ENCODE measurements at regions not wholly inside any gene's neighbourhood (a gene's known extent, or its start where the extent isn't known, plus 50 kb on each side); places are given as distances from the start of the nearest gene placed in this dataset.

DNA sequence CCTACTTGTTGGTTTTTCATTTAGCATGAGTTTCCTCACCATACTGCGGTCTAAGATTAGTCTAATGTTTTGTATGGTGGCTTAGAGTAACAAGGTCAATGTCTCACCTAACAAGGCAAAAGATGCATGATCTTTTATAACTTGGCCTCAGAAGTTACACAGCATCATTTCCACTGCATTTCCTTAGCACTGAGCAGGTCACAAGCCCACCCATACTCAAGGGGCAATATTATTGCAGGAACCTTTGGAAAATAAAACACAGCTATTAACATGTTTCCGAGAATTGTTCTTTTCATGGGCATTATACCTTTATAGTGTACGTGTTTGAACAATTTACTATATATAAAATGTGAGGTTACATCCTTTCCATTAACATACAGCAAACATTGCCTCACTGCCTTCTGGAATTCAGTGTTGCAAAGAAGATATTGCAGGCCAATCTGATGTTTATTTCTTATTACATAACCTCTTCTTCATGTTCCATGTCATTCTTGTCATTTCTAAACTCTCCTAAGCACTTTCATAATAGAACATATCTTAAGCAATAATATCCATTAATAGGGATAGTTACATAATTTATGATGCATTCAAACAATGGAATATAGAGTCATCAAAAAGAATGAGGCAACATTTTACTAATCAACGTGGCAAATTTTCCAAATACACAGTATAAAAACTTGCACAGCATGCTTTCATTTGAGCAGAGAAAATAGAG, 153.8 kb downstream of the AREG start:
- ATAC-seq (no peak), DNase-seq (ENCODE audit: missing footprints) (no peak)
- intact Hi-C loops (cut with DNase I), result no loop called here

DNA sequence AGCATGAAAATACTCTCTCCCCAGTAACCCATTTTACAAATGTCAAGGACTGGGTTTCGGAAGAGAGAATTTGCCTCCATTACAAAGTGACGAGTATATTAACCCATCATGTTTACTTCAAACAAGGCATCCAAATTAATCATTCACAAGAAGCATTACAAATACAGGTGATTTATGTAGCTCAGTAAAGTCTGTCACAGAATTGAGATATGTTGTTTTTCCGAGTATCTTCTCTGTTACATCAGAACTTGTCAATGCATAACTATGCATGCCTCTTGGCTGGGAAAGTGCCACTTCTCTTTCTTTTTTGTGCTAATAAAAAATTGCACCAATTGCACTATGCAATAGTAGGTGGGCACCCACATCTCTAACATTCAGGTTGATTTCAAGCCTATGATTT, 158.2 kb downstream of the AREG start:
- intact Hi-C loops (cut with DNase I), result no loop called here
- ATAC-seq (no peak), DNase-seq (ENCODE audit: missing footprints) (no peak)

DNA sequence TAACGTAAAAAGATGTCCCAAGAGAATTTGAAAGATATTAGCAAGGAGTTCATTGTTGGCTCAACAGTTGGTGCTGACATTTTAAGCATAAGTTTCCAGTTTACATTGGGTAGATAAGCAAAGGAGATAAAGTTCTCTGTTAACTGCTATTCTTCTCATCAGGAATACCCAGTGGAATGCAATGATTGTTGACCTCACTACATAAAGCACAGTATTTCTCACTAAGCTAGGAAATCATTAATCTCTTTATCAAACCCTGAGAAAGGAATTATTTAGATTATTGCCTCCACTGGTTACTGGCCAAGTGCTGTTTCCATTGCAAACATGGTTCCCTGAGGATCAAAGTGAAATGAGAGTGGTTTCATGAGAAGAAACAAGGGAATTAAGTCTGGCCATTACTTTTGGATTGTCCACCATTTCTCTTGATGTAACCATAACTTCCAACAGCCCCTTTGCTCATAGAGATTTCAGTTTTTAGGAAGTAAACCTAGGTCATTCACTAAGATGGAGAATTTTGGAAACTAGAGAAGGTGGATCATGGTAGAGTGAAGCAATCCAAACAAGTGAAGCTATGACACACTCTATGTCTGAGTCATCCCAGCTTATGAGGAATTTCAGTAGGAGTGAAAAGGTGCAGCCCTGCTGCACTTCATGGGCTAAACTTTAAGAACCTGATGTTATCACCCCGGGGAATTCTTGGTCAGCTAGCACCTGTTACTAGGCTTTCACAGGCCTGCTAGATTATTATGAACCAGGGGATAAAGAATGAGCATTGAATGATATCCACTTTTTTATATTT, 163.4 kb downstream of the AREG start:
- intact Hi-C loops (cut with DNase I), result no loop called here
- DNase-seq (ENCODE audit: missing footprints), result no peak
- ATAC-seq, result no peak

DNA sequence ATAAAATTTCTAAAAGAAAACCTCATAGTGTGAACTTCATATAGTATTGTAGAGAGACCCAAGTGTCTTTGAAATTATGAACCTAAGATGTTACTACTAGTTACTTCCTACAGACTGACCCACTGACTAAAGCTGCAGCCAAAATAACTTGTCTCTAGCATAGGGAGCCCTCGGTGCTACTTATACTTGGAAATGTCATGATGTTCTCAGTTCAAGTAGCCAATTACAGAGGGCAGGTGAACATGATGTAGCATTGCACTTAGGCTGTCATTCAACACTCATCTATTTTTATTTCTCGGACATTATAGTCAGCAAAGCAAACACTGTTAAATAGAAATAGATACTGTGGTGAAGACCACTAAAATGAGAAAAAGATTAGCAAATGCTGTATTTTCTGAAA, 165.6 kb downstream of the AREG start:
- ATAC-seq (peak; percentile 85), DNase-seq (ENCODE audit: missing footprints) (no peak)
- intact Hi-C loops (cut with DNase I), result no loop called here

DNA sequence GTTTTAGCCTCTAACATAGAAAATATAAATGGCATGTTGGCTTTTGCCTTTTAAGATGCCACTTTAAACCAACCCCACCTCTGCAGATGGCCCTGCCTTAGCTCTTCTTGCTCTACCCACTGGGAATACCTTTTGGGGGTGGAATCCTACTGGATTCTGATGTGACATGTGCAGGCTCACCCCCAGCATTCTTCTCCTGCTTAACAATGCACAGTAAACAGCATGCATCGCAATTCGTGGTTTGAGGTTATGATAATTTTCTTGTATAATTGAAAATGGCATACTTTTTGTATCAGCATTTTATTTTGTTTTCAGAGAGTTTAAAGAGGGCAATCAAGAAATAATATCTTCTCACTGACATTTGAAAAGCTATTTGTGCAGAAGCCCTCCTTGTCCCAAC, 167.9 kb downstream of the AREG start:
- no peak for DNase-seq (ENCODE audit: missing footprints)
- intact Hi-C loops (cut with DNase I), result no loop called here

DNA sequence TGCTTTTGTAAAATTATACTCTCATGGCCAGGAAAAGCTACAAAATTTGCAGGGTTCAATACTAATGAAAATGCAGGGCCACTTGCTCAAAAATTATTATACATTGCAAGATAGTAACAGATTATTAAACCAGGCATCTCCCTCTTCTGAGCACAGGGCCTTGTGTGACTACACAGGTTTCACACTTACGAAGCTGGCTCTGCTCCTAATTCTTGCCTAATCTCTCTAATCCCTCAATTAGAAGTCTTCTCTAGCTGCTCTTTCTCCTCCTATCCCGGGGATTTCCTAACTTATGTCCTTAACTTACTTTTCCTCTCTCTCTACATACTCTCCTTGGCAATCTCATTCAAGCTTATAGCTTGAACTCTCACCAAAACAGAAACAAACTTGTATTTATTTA, 168.3 kb downstream of the AREG start:
- no peak for DNase-seq (ENCODE audit: missing footprints)
- intact Hi-C loops (cut with DNase I), result no loop called here
- ATAC-seq, result no peak

More for the DNA sequence above, 167.9 kb downstream of the AREG start:
- no peak for ATAC-seq

DNA sequence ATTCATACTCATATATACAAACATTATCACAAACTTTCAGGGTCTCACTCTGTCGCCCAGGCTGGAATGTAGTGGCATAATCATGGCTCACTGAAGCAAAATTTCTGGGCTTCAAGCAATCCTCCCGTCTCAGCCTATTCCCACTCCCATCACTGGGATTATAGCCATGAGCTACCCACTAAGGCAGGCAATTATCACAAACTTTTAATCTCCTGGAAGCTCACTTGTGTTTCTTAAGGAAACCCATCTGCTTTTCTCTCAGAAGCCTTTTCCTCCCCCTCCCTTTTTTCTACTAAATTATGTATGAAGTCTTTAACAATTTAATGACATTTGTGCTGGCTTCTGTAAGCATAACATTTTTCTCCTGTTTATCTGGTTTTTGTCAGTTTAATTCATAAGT, 170.5 kb downstream of the AREG start:
- no peak for ATAC-seq
- DNase-seq (ENCODE audit: missing footprints), result no peak
- intact Hi-C loops (cut with DNase I), result no loop called here

DNA sequence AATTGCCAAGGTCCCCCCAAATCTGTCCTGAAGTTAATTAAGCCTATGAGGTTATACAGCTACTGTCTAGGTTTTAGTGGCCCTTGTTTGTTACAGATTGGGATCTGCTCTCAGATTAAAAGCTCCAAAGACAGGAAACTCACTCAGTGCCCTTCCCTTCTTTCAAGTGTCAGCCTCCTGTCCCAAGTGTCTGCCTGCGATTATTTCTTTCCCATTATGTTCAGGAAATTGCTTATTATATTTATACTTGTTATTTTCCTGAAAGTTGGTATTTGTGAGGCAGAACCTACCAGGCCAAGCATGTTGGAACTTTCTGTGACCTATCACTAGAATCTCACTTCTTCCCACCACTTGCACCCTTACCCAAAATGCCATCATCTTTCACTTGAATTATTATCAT, 173.2 kb downstream of the AREG start:
- intact Hi-C loops (cut with DNase I), result no loop called here
- ATAC-seq (no peak), DNase-seq (ENCODE audit: missing footprints) (no peak)

DNA sequence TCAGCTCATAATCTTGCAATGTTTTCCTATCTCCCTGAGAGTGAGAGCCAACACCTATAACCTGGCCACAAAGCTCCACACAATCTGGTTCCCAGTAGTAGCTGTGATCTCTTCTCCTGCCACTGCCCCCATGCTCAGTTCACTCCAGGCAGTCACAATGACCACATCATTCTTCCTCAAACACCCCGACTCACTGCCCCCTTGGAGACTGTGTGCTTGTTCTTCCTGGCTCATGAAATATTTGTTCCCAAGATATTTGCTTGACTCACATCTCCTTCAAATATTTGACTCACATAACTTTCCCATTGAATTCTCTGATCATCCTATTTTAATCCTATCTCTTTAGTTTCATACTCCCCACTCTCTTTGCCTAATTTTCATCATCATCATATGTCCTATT, 173.7 kb downstream of the AREG start:
- intact Hi-C loops (cut with DNase I), result no loop called here
- DNase-seq (ENCODE audit: missing footprints), result no peak
- no peak for ATAC-seq

DNA sequence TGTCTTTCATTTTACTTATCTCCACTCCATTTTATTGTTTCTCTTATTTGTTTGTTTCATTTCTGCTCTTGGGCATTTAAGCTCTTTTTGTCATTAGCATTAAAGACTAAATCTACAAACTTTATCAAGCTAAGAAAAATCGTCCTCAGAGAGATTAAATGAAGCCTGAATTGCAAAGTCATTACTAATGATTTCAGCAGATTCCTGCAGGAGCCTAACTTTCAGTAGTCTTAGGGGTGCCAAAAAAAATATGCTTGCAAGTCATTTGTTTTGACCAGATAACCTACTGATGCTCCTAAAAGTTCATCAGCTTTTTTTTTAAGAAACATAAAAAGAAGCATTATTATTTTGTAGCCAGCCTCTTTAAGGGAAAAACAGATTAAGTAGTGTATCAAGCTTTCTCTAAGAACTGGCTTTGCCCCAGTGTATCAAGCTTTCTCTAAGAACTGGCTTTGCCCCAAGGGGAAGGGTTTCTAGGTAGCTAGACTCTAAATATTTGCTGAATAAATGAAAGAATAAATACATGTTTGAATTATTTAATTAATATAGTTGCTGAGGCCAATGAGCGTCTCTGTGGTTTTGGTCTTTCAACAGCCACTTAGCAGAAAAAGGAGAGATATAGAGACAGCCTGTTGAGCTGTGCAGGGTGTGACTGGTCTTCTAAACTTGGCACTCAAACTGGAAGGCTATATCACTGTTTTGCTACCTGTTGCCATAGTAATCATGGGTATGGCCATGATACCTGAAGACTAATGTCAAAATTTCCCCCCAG, 174.2 kb downstream of the BTC start:
- ATAC-seq (no peak), DNase-seq (ENCODE audit: missing footprints) (no peak)
- intact Hi-C loops (cut with DNase I), result loop anchor here (5.0 kb wide), 2 partner anchors 78 to 243 kb away; no protein-coding TSS in a partner anchor

DNA sequence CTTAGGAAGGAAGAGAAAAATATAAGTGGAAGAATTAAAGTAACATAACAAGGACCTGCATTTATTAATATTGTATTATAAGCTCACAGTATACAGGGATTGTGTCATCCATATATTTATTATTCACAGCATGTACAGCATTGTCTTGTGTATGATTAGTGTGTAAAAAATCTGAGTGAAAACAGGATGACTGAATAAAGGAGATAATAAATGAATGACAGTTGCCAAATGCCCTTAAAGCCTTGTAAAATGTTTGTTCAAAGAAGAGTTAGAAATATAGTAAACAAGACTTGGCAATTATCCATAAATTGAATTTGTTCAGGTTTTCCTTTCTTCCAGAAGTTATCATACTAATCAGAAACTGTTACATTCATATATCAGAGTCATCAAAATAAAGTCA, 172.7 kb downstream of the BTC start:
- DNase-seq (ENCODE audit: missing footprints) (no peak), ATAC-seq (no peak)
- intact Hi-C loops (cut with DNase I), result loop anchor here (5.0 kb wide), 2 partner anchors 79 to 244 kb away; no protein-coding TSS in a partner anchor

DNA sequence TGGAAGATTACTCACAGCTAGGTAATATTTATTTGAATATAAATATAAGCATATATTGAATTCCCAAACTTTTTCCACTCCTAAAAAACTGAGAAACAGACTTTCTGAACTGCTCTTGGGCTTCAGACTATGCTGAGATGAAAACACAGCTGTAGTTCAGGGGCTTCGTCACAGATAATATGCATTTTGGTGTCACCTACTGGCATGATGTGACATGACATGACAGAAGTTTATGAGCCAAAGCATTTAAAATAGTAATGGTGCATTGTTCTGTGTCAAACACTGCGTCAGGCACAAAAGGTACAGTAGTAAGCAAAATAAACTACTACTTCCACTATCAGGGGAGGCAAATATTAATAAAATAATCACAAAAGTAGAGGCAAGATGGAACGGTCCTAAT, 171.3 kb downstream of the BTC start:
- intact Hi-C loops (cut with DNase I), result loop anchor here (5.0 kb wide), 2 partner anchors 81 to 246 kb away; no protein-coding TSS in a partner anchor
- no peak for ATAC-seq
- DNase-seq (ENCODE audit: missing footprints), result no peak

DNA sequence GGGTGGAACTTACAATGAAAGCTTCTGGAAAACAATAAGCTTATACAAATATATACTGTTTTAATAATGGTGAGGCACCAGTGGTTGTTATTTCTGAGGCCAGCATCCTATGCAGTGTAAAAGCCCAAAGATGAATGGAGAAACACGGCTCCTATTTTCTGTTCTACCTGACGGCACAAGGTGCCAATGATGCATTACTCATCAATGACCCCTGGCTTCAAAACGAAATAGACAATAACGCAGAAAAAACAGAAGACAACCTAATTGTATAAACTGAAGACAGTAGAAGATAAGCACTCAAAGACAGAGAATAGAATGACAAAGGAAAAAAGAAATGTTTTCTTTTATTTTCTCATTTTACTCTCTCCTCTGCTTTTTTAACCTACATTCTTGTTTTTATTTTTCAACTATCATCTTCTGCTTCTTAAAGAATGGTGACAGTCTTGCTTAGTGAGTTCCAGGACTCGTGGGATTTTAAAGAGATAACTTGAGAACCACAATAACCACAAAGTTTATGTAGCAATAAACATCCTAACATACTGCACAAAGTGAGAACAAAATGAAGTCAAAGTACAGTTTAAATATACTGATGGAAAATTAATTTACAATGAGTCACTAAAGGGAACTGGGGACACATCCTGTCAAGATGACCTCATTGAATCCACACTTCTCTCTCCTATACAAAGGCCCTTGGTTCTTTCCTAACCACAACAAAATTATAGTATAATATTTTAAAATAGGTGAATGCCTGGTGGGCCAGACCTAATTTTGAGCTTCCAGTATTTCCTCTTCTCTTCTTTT, 169.8 kb downstream of the BTC start:
- no peak for DNase-seq (ENCODE audit: missing footprints)
- intact Hi-C loops (cut with DNase I), result loop anchor here (5.0 kb wide), 2 partner anchors 82 to 247 kb away; no protein-coding TSS in a partner anchor
- no peak for ATAC-seq

DNA sequence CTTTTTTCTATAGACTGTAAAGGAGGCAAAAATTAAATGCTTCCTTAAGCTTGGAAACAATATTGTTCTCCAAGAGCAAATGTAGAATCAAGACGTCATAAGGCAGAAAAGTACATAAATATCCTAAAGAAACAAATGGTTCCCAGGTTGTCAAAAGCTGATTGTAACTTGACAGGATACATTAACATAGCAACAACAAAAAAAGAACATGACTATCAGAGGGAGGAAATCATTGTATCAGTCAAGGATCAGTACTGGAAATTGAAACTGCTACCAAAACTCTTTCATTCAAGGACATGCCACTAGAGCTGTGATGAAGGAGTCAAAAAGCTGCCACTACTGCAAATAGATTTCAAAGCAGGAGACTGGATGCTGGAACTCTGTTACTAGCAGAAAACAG, 168.3 kb downstream of the BTC start:
- DNase-seq (ENCODE audit: missing footprints) (no peak), ATAC-seq (no peak)
- intact Hi-C loops (cut with DNase I), result no loop called here

DNA sequence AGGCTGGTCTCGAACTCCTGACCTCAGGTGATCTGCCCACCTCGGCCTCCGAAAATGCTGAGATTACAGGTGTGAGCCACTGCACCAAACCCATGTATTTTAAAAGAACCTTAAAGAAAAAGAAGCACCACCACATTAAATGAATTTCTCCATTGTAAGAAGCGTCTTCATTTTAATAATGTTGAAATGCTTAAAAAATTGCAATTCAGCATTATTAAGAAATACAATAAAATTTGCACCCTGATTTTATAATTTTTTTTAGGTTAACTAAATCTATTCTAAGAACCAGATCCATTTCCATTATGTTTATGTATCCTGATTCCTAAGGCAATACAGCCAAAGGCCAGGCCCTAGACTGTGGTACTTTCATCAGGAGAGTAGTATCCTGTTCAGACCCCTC, 167.2 kb downstream of the BTC start:
- intact Hi-C loops (cut with DNase I), result no loop called here
- ATAC-seq, result no peak
- DNase-seq (ENCODE audit: missing footprints), result no peak

DNA sequence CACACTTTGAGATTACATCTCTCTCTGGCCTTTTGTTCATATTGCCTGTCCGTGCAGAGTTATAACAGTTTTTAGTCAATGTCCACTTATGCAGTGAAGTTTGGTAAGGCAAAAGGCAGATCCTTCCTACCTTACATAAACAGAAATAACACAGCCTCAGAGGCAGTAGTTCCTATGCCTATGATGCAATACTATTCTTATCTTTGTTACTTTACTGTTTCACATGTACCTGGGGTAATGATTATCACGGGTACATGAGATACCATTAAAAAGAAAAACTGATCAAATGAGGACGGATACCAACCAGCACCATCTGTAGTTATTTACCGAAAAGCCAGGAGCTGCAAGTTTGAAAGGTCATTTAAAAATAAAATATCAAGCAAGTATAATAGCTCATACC, 166.8 kb downstream of the BTC start:
- no peak for DNase-seq (ENCODE audit: missing footprints)
- intact Hi-C loops (cut with DNase I), result no loop called here
- ATAC-seq, result no peak

DNA sequence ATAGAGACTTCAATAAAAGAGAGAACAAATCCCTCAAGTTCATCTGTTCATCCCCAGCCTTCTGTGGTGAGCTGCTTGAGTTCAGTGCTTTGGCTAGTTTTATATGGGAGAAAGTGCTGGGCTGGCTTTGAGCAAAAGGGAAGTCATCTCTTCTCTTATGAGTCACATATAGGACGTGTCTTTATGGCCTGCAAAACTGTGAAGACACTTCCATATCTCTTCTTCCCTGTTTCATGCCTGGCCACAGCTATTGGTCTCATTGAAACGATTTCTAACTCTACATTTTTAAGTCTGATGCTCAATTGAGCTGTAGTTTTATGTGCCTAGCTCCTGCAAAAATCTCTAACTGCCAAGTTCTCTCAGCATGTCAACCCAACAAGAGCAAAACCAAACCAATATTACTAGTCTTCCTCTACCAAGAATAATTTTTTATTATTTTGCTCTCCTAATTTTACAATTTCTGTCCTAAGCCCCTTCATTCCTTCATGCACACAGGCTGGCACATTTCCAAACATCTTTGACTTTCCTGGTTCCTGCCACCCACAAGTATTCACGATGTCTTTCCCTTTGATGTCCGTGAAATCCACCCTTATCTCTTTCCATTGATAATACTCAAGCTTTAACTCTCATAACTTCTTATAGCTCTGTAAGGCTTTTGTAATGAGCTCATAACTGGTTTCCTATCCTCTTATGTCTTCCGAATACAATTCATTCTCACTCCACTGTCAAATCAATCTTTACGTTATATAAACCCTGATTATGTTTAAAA, 165.3 kb downstream of the BTC start:
- intact Hi-C loops (cut with DNase I), result no loop called here
- peak; percentile 34 for ATAC-seq
- DNase-seq (ENCODE audit: missing footprints), result no peak

DNA sequence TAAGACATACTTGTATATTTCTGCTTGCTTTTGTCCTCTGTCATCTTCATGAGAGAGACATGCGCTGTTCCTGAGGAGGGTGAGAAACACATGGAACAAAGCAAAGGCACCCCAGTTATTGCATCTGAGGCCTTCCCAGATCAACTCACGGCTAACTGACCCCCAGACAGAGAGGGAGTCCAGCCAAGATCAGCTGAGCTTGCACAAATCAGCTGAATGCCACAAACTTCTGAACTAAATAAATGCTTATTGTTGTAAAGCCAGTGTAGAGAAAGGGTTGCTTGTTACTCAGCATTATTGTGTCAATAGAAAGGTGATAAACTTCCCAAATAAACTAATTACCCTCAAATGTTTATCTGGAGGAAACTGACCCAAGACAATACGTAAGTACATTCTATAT, 163.8 kb downstream of the BTC start:
- ATAC-seq (no peak), DNase-seq (ENCODE audit: missing footprints) (no peak)
- intact Hi-C loops (cut with DNase I), result no loop called here
